ENCODE measurements at regions not wholly inside any gene's neighbourhood (a gene's known extent, or its start where the extent isn't known, plus 50 kb on each side); places are given as distances from the start of the nearest gene placed in this dataset.
"Not testable (repeated sequence)": the region's sequence is repeated elsewhere in the genome, so short reads cannot be mapped to it uniquely, and the experiment has no call there.

GRCh38 chr1:185396126-185396525, 79.1 kb upstream of the IVNS1ABP start:
- DNase-seq = no peak

- no peak for DNase-seq
Observed at GRCh38 chr1:185393815-185394214, 76.8 kb upstream of the IVNS1ABP start.

GRCh38 chr1:185393205-185393604, 76.2 kb upstream of the IVNS1ABP start:
- DNase-seq = no peak

DNA sequence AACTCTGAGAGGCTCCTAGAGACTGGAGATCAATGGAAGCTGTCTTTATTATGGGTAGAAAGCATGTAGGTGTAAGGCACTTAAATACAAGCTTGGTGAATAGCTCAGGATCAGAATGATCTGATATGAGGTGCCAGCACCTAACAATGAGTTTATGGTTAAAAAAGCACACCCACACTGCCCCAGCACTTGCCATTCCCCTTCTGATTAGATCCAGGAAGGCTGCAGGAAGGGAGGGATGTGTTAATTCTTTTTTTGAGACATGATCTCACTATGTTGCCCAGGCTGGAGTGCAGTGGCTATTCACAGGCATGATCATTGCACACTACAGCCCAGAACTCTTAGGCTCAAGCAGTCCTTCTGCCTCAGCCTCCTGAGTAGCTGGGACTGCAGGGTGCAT, 71.8 kb upstream of the IVNS1ABP start:
- no peak for DNase-seq

GRCh38 chr1:185388346-185388745, 71.3 kb upstream of the IVNS1ABP start:
- DNase-seq = no peak

DNA sequence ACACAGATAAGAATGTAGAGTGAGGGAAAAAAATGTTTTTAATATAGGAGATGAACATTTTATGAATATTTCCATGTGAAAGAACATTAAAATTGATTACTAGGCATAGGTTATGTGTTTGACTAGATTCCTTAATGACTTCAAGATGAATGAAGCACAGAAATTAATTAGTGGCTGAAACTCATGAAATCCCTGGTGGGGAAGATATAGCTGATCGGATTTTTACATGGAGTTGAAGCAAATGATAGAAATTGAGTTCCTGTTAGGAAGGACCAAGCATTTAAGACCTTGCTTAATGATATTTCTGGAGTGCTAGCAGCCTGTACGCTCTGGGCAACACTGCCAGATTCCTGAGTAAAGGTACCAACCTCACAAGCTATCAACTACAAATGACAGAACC, 68.9 kb upstream of the IVNS1ABP start:
- no peak for DNase-seq

DNA sequence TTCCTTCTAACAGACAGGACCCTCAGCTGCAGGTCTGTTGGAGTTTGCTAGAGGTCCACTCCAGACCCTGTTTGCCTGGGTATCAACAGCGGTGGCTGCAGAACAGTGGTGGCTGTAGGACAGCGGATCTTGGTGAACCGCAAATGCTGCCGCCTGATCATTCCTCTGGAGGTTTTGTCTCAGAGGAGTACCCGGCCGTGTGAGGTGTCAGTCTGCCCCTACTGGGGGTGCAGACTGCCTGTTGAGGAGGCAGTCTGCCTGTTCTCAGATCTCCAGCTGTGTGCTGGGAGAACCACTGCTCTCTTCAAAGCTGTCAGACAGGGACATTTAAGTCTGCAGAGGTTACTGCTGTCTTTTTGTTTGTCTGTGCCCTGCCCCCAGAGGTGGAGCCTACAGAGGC, 66.8 kb upstream of the IVNS1ABP start:
- DNase-seq = not testable (repeated sequence)

- no peak for DNase-seq
Observed at GRCh38 chr1:185377831-185378230, 60.8 kb upstream of the IVNS1ABP start.

DNA sequence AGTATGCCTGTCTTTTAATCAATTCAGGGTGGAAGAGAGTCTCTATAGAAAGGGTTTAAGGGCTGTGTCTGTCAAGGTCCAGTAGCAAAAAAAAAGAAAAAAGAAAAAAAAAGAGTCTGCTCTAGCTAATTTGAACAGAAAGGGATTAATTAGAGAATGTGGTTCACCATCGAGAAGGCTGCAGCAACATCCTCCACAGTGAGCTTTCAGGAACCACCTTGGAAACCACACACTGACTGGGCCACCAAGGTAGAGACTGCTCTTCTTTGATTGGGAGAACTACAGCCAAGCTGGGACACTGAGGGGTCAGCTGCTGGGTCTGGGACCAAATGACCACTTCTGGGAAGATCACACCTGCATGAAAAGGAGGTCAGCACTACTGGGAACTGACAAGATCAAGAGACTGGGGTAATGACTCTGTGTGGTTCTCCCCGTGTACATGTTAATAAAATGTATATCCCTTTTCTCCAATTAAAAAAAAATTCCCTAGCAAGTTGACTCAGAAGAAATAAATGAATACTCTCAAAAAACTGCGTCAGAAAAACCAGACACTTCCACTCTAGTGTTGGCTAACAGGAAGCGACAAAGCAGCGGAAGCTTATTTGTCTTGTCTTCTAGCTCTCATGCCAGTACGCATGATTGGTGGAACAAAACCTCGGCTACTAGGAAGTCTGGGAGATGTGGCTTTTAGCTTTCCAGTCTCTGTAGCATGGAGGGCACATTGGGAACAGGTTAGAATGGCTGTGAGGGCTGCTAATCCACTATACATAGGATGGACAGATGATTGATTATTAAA, 60.0 kb upstream of the IVNS1ABP start:
- no peak for DNase-seq

DNA sequence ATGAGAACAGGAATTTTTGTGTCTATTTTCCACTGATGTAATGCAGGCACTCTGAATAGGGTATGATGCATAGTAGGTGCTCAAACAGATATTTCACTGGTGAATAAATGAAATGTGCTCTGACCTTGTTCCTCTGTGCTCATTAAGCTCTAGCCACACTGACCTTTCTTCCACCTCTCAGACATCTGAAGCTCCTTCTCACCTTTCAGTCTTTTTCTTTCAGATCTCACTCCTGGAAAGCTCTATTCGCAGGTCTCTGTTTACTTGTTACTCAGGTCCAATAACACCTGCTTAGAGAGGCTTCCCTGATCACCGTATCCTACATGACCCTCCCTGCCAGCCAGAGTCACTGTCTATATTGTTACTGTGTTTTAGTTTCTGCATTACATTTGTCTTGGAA, 59.2 kb upstream of the IVNS1ABP start:
- no peak for DNase-seq

GRCh38 chr1:185375583-185375982, 58.5 kb upstream of the IVNS1ABP start:
- DNase-seq = no peak

GRCh38 chr1:185373813-185374529, 56.9 kb upstream of the IVNS1ABP start:
- DNase-seq = no peak

- DNase-seq = no peak
Observed at GRCh38 chr1:185369786-185370185, 52.7 kb upstream of the IVNS1ABP start.

DNA sequence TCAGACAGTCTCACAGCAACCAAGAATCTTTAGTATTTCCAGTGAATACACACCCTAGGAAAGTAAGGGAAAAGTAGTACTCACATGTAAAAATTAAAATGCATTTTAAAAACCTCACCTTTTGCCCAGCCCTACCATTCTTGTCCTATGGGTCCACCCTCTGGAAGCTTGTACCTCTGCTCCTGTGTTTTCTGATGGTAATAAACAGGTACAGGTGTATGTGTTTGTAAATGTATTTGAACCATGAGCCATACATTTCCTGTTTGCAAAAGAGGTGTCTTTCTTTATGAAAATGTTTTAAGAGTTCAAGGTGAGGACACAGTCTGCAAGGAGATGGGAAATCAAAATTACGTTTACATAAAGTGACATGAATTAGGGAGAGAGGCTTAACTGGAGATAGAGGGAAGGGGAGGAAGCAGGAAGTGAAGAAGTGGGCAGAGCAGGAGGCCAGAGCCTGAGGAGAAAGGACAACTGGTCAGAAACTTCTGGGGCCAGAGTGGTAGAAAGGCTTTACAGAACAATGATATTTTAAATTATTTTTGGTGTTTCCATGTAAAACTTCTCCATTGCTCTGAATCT, 52.0 kb upstream of the IVNS1ABP start:
- no peak for DNase-seq

- no peak for DNase-seq
Observed at GRCh38 chr1:185368313-185368855, 51.3 kb upstream of the IVNS1ABP start.

DNA sequence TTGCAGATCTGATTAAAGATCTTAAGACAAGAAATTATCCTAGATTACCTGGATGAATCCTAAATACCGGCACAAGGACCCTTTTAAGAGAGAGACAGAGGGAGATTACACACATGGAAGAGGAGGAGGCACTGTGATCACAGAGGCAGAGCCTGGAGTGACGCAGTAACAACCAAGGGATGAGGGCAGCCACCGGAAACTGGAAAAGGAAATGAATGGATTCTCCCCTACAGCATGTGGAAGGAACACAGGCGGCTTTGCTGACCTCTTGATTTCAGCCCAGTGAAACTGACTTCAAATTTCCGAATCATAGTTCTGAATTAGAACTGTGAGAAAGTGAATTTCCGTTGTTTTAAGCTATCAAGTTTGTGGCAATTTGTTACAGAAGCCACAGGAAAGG, 50.2 kb upstream of the IVNS1ABP start:
- DNase-seq = no peak
